ENCODE measurements at regions not wholly inside any gene's neighbourhood (a gene's known extent, or its start where the extent isn't known, plus 50 kb on each side); places are given as distances from the start of the nearest gene placed in this dataset.

DNA sequence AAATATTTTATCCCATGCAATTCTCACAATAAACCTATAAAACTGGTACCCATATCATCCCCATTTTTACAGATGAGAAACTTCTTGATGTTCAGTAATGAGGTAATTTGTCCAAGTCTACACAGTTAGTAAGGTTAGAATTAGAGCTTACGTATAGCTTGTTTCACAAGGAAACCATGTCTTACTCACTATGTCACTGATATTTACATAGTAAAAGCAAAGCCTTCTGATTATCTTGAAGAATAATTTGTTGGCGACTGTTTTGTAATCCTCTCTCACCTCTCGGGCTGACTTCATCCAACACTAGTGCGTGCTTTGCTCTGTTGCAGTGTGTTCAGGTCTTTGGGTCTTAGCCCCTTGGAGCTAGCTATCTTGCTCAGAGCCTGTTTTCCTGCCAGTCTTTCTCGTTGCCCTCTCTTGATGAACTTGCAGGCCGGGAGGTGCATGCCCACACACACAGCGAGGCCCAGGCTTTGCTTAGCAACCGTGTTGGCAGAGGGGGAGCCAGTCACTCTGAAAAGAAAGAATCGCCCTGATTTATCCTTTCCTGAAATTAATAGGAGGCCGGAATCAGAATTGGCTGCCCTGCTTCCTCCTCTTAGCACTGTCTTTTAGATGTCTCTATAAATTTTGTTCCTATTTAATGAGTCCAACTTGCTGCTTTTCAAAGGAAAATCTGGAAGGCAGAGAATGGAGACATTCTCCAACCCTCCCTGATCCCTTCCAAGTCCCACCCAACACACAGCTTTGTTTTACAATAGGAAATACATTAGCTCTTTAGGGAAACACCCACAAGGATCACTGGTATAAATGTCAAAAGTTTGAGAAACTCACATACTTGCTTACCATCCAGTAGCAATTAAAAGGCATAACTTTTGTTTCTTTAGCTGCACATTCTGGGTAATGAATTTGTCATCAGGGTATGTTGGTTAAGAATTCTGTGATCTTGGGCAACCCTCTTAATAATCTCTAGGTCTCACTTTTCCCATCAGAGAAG is 97.6 kb upstream of the SEC11C start:
- no peak for TF ChIP-seq TAF1 (conservative IDR thresholded peaks at IDR 0.05)
- TF ChIP-seq, protein P1, sequence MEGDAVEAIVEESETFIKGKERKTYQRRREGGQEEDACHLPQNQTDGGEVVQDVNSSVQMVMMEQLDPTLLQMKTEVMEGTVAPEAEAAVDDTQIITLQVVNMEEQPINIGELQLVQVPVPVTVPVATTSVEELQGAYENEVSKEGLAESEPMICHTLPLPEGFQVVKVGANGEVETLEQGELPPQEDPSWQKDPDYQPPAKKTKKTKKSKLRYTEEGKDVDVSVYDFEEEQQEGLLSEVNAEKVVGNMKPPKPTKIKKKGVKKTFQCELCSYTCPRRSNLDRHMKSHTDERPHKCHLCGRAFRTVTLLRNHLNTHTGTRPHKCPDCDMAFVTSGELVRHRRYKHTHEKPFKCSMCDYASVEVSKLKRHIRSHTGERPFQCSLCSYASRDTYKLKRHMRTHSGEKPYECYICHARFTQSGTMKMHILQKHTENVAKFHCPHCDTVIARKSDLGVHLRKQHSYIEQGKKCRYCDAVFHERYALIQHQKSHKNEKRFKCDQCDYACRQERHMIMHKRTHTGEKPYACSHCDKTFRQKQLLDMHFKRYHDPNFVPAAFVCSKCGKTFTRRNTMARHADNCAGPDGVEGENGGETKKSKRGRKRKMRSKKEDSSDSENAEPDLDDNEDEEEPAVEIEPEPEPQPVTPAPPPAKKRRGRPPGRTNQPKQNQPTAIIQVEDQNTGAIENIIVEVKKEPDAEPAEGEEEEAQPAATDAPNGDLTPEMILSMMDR (IDR thresholded peaks at IDR 0.05; ENCODE audit: low read depth, low read length, missing input control), result no peak
- TF ChIP-seq, protein P2, sequence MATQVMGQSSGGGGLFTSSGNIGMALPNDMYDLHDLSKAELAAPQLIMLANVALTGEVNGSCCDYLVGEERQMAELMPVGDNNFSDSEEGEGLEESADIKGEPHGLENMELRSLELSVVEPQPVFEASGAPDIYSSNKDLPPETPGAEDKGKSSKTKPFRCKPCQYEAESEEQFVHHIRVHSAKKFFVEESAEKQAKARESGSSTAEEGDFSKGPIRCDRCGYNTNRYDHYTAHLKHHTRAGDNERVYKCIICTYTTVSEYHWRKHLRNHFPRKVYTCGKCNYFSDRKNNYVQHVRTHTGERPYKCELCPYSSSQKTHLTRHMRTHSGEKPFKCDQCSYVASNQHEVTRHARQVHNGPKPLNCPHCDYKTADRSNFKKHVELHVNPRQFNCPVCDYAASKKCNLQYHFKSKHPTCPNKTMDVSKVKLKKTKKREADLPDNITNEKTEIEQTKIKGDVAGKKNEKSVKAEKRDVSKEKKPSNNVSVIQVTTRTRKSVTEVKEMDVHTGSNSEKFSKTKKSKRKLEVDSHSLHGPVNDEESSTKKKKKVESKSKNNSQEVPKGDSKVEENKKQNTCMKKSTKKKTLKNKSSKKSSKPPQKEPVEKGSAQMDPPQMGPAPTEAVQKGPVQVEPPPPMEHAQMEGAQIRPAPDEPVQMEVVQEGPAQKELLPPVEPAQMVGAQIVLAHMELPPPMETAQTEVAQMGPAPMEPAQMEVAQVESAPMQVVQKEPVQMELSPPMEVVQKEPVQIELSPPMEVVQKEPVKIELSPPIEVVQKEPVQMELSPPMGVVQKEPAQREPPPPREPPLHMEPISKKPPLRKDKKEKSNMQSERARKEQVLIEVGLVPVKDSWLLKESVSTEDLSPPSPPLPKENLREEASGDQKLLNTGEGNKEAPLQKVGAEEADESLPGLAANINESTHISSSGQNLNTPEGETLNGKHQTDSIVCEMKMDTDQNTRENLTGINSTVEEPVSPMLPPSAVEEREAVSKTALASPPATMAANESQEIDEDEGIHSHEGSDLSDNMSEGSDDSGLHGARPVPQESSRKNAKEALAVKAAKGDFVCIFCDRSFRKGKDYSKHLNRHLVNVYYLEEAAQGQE (IDR thresholded peaks at IDR 0.05), result no peak
- TF ChIP-seq GABPA (IDR thresholded peaks at IDR 0.05 in 1 of 2, conservative IDR thresholded peaks at IDR 0.05 in 1 of 2), result no peak
- no peak for TF ChIP-seq RAD21 (IDR thresholded peaks at IDR 0.05)
- no peak for TF ChIP-seq YY1 (IDR thresholded peaks at IDR 0.05)
- no peak for TF ChIP-seq SP1 (IDR thresholded peaks at IDR 0.05)
- TF ChIP-seq, protein P3, sequence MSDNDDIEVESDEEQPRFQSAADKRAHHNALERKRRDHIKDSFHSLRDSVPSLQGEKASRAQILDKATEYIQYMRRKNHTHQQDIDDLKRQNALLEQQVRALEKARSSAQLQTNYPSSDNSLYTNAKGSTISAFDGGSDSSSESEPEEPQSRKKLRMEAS (IDR thresholded peaks at IDR 0.05), result no peak
- TF ChIP-seq EGR1 (IDR thresholded peaks at IDR 0.05; ENCODE audit: low read depth in 2 of 2), result no peak

Data from liver (tissue), 3 donors.